IMR-90 (cell line): ENCODE measurements at regions not wholly inside any gene's neighbourhood (a gene's known extent, or its start where the extent isn't known, plus 50 kb on each side); places are given as distances from the start of the nearest gene placed in this dataset.

ENCODE experiments used
- CEBPB ChIP-seq: IDR thresholded peaks from 2 replicates; pipeline ENCODE4 v1.6.1; 2012; ENCODE audit warnings: low read depth, low read length, improper control_type of control experiment
- CTCF ChIP-seq: conservative IDR thresholded peaks from 2 replicates; pipeline ENCODE4 v1.5.1; 2012; ENCODE audit warnings: mild to moderate bottlenecking, low read depth, low read length, improper control_type of control experiment
- ELK1 ChIP-seq: fragments of 150-350 bp; IDR thresholded peaks from 2 replicates; pipeline ENCODE4 v1.6.1; 2016; ENCODE audit warnings: low read depth, mild to moderate bottlenecking, low read length, moderate library complexity, borderline replicate concordance
- FOS ChIP-seq: fragments of 150-350 bp; IDR thresholded peaks from 2 replicates; pipeline ENCODE4 v1.6.1; 2016; ENCODE audit warnings: low read depth, low read length
- MAFK ChIP-seq: IDR thresholded peaks from 2 replicates; pipeline ENCODE4 v1.6.1; 2012; ENCODE audit warnings: low read depth, low read length, improper control_type of control experiment
- MAZ ChIP-seq: IDR thresholded peaks from 2 replicates; pipeline ENCODE4 v1.6.1; 2012; ENCODE audit warnings: low read depth, mild to moderate bottlenecking, low read length, improper control_type of control experiment, moderate library complexity, borderline replicate concordance
- MXI1 ChIP-seq: IDR thresholded peaks from 2 replicates; pipeline ENCODE4 v1.6.1; 2012; ENCODE audit warnings: low read depth, mild to moderate bottlenecking, low read length, moderate library complexity, borderline replicate concordance
- NFE2L2 ChIP-seq: fragments of 150-350 bp; IDR thresholded peaks from 2 replicates; pipeline ENCODE4 v1.6.1; 2016; ENCODE audit warnings: low read depth, mild to moderate bottlenecking, low read length
- POLR2A ChIP-seq: IDR thresholded peaks from 2 replicates; pipeline ENCODE4 v1.6.1; 2012; ENCODE audit warnings: mild to moderate bottlenecking, low read depth, low read length
- RAD21 ChIP-seq: IDR thresholded peaks from 2 replicates; pipeline ENCODE4 v1.6.1; 2012; ENCODE audit warnings: low read length, improper control_type of control experiment
- RCOR1 ChIP-seq: IDR thresholded peaks from 2 replicates; pipeline ENCODE4 v1.6.1; 2012; ENCODE audit warnings: mild to moderate bottlenecking, low read length, improper control_type of control experiment; ENCODE audit not compliant: insufficient replicate concordance
- RFX5 ChIP-seq: IDR thresholded peaks from 2 replicates; pipeline ENCODE4 v1.8.0; 2012; ENCODE audit warnings: low read depth, mild to moderate bottlenecking, low read length, moderate library complexity
- SMC3 ChIP-seq: fragments of 150-350 bp; IDR thresholded peaks from 2 replicates; pipeline ENCODE4 v1.6.1; 2016; ENCODE audit warnings: low read depth, mild to moderate bottlenecking, antibody characterized with exemption, low read length, moderate library complexity
- USF2 ChIP-seq: fragments of 150-350 bp; IDR thresholded peaks from 2 replicates; pipeline ENCODE4 v1.6.1; 2017; ENCODE audit warnings: mild to moderate bottlenecking, antibody characterized with exemption, low read length, low read depth

GRCh38 chr5:158538506-158539074 lies 561.1 kb downstream of the EBF1 start:
- TF ChIP-seq CTCF (no peak), MXI1 (no peak), CEBPB (no peak), POLR2A (no peak), MAZ (no peak), FOS (no peak), RFX5 (no peak), SMC3 (no peak), RCOR1 (no peak), RAD21 (no peak), NFE2L2 (no peak), MAFK (no peak), ELK1 (no peak), USF2 (no peak)
